Left lung (tissue), 4 donors: ENCODE measurements at regions not wholly inside any gene's neighbourhood (a gene's known extent, or its start where the extent isn't known, plus 50 kb on each side); places are given as distances from the start of the nearest gene placed in this dataset.
A peak's percentile ranks its signal among the peaks of the same experiment; 100 is the strongest.

ENCODE experiments used
- ATAC-seq: fragments of 200-7000 bp; cut with Tn5 transposase; one replicate; pipeline ENCODE4 v1.9.1; 2020; ENCODE audit warnings: moderate library complexity
- DNase-seq, 4 donors: peaks; one replicate each; pipeline ENCODE4 v3.0.0-alpha.2; 2013 to 2020
- H3K27ac ChIP-seq, 2 donors: fragments of 200-600 bp; sonication (generic) in 1 of 2; one replicate each; pipeline versions ENCODE4 v1.5.0 to v1.8.0; 2020 to 2021
- H3K27me3 ChIP-seq, 2 donors: fragments of 200-600 bp; sonication (generic) in 1 of 2; one replicate each; pipeline versions ENCODE4 v1.5.0 to v1.8.0; 2020 to 2021
- H3K36me3 ChIP-seq, 2 donors: fragments of 200-600 bp; sonication (generic) in 1 of 2; one replicate each; pipeline versions ENCODE4 v1.5.0 to v1.8.0; 2020 to 2021
- H3K4me1 ChIP-seq, 2 donors: fragments of 200-600 bp; one replicate each; pipeline ENCODE4 v1.8.0; 2021
- H3K4me3 ChIP-seq, 2 donors: fragments of 200-600 bp; sonication (generic) in 1 of 2; one replicate each; pipeline versions ENCODE4 v1.5.0 to v1.8.0; 2020 to 2021; ENCODE audit warnings: mild to moderate bottlenecking in 1 of 2
- H3K9me3 ChIP-seq, 2 donors: fragments of 200-600 bp; sonication (generic) in 1 of 2; one replicate each; pipeline versions ENCODE4 v1.5.0 to v1.8.0; 2020 to 2021
- CTCF ChIP-seq, 2 donors: fragments of 200-600 bp; sonication (generic) in 1 of 2; IDR thresholded peaks; one replicate each; pipeline versions ENCODE4 v1.5.0 to v1.8.0; 2021; ENCODE audit warnings: antibody characterized with exemption in 2 of 2
- intact Hi-C, 2 donors: fragments of 100-400 bp; cut with DNase I; formaldehyde crosslinking; loops; one replicate each; pipeline versions ENCODE4 v1.11.2 to v1.14.2; 2022
- donor health status: DM: no; HTN: yes; CAD: no.
- donor health status: DM: no; HTN: no; CAD: no.

- Histone ChIP-seq H3K27ac (no peak overlapping the region), H3K4me1 (peaks cover 0 to 2% of the 10 kb centered on the region in 2 donors), H3K9me3 (no peaks in the 10 kb centered on the region), H3K27me3 (peaks cover 0 to 3% of the 10 kb centered on the region in 2 donors), H3K36me3 (no peaks in the 10 kb centered on the region), H3K4me3 (no peak overlapping the region)
- DNase-seq = no peak
- no peak for TF ChIP-seq CTCF (IDR thresholded peaks at IDR 0.05)
- ATAC-seq = no peak
- intact Hi-C loops = loop anchor here in 1 of 2 donors (10.0 kb wide), 2 partner anchors 104 to 384 kb away; no protein-coding TSS in a partner anchor
Observed at GRCh38 chr14:34228650-34228976, 233.4 kb downstream of the SPTSSA start.

GRCh38 chr14:34227834-34228649 is 234.0 kb downstream of the SPTSSA start:
- Histone ChIP-seq H3K9me3 (no peaks in the 10 kb centered on the region), H3K4me3 (no peak overlapping the region), H3K36me3 (no peaks in the 10 kb centered on the region), H3K4me1 (peaks cover 0 to 2% of the 10 kb centered on the region in 2 donors), H3K27ac (no peak overlapping the region), H3K27me3 (peaks cover 0 to 3% of the 10 kb centered on the region in 2 donors)
- peak; percentile 80 to 84 for TF ChIP-seq CTCF (IDR thresholded peaks at IDR 0.05)
- peak; percentile 99 for ATAC-seq
- intact Hi-C loops = loop anchor here in 1 of 2 donors (10.0 kb wide), 2 partner anchors 103 to 383 kb away; no protein-coding TSS in a partner anchor
- peak; percentile 43 to 68 (median 58) for DNase-seq

- Histone ChIP-seq H3K4me1 (peaks cover 0 to 2% of the 10 kb centered on the region in 2 donors), H3K27ac (no peak overlapping the region), H3K36me3 (no peaks in the 10 kb centered on the region), H3K4me3 (no peak overlapping the region), H3K27me3 (peaks cover 0 to 27% of the 10 kb centered on the region in 2 donors), H3K9me3 (no peaks in the 10 kb centered on the region)
- DNase-seq (no peak), ATAC-seq (no peak)
- intact Hi-C loops = loop anchor here in 1 of 2 donors (10.0 kb wide), 2 partner anchors 99 to 379 kb away; no protein-coding TSS in a partner anchor
- TF ChIP-seq CTCF (IDR thresholded peaks at IDR 0.05) = no peak
Observed at GRCh38 chr14:34224221-34224620, 237.8 kb downstream of the SPTSSA start.

GRCh38 chr14:34223373-34224148 is 238.5 kb downstream of the SPTSSA start:
- H3K9me3 ChIP-seq = no peaks in the 10 kb centered on the region
- peaks cover 0 to 2% of the 10 kb centered on the region in 2 donors for H3K4me1 ChIP-seq
- no peaks in the 10 kb centered on the region for H3K36me3 ChIP-seq
- no peak overlapping the region for H3K27ac ChIP-seq
- no peak overlapping the region for H3K4me3 ChIP-seq
- intact Hi-C loops = loop anchor here in 1 of 2 donors (10.0 kb wide), 2 partner anchors 99 to 379 kb away; no protein-coding TSS in a partner anchor
- TF ChIP-seq CTCF (IDR thresholded peaks at IDR 0.05) = no peak
- no peak for ATAC-seq
- H3K27me3 ChIP-seq = peaks cover 0 to 27% of the 10 kb centered on the region in 2 donors
- DNase-seq = no peak

- peaks cover 0 to 26% of the 10 kb centered on the region in 2 donors for H3K27me3 ChIP-seq
- no peaks in the 10 kb centered on the region for H3K36me3 ChIP-seq
- no peak for ATAC-seq
- no peaks in the 10 kb centered on the region for H3K9me3 ChIP-seq
- intact Hi-C loops = loop anchor here in 1 of 2 donors (10.0 kb wide), 2 partner anchors 98 to 378 kb away; no protein-coding TSS in a partner anchor
- peaks cover 0 to 1% of the 10 kb centered on the region in 2 donors for H3K4me1 ChIP-seq
- DNase-seq = no peak
- no peak overlapping the region for H3K4me3 ChIP-seq
- H3K27ac ChIP-seq = no peak overlapping the region
- no peak for TF ChIP-seq CTCF (IDR thresholded peaks at IDR 0.05)
Observed at GRCh38 chr14:34222867-34223266, 239.2 kb downstream of the SPTSSA start.
